ENCODE measurements at regions not wholly inside any gene's neighbourhood (a gene's known extent, or its start where the extent isn't known, plus 50 kb on each side); places are given as distances from the start of the nearest gene placed in this dataset.

- no peak overlapping the region for H3K27ac ChIP-seq (replicated peaks in 1 of 4)
- H3K4me1 ChIP-seq = peaks cover 0 to 43% (median 22%) of the 10 kb centered on the region in 4 donors
- H3K27me3 ChIP-seq = no peaks in the 10 kb centered on the region
- TF ChIP-seq POLR2A (IDR thresholded peaks at IDR 0.05; ENCODE audit: low read depth) (no peak), POLR2AphosphoS5 (IDR thresholded peaks at IDR 0.05) (no peak), EP300 (IDR thresholded peaks at IDR 0.05) (no peak)
- TF ChIP-seq, protein P1, sequence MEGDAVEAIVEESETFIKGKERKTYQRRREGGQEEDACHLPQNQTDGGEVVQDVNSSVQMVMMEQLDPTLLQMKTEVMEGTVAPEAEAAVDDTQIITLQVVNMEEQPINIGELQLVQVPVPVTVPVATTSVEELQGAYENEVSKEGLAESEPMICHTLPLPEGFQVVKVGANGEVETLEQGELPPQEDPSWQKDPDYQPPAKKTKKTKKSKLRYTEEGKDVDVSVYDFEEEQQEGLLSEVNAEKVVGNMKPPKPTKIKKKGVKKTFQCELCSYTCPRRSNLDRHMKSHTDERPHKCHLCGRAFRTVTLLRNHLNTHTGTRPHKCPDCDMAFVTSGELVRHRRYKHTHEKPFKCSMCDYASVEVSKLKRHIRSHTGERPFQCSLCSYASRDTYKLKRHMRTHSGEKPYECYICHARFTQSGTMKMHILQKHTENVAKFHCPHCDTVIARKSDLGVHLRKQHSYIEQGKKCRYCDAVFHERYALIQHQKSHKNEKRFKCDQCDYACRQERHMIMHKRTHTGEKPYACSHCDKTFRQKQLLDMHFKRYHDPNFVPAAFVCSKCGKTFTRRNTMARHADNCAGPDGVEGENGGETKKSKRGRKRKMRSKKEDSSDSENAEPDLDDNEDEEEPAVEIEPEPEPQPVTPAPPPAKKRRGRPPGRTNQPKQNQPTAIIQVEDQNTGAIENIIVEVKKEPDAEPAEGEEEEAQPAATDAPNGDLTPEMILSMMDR (IDR thresholded peaks at IDR 0.05) = no peak
- intact Hi-C loops (cut with DNase I) = no loop called here
- H3K36me3 ChIP-seq = no peaks in the 10 kb centered on the region
- H3K4me3 ChIP-seq = no peak overlapping the region
- peaks cover 0 to 4% (median 0%) of the 10 kb centered on the region in 4 donors for H3K9me3 ChIP-seq
- no peak for DNase-seq (ENCODE audit: extremely low spot score)
Observed at GRCh38 chr2:38216886-38217285, 140.9 kb upstream of the CYP1B1 start.

GRCh38 chr2:38215993-38216392 lies 140.0 kb upstream of the CYP1B1 start:
- DNase-seq (ENCODE audit: extremely low spot score) = no peak
- H3K4me3 ChIP-seq = no peak overlapping the region
- H3K27me3 ChIP-seq = no peaks in the 10 kb centered on the region
- peaks cover 0 to 43% (median 22%) of the 10 kb centered on the region in 4 donors for H3K4me1 ChIP-seq
- intact Hi-C loops (cut with DNase I) = no loop called here
- H3K36me3 ChIP-seq = no peaks in the 10 kb centered on the region
- TF ChIP-seq POLR2AphosphoS5 (IDR thresholded peaks at IDR 0.05) (no peak), POLR2A (IDR thresholded peaks at IDR 0.05; ENCODE audit: low read depth) (no peak), EP300 (IDR thresholded peaks at IDR 0.05) (no peak)
- H3K27ac ChIP-seq (replicated peaks in 1 of 4) = no peak overlapping the region
- peaks cover 0 to 6% (median 0%) of the 10 kb centered on the region in 4 donors for H3K9me3 ChIP-seq

DNA sequence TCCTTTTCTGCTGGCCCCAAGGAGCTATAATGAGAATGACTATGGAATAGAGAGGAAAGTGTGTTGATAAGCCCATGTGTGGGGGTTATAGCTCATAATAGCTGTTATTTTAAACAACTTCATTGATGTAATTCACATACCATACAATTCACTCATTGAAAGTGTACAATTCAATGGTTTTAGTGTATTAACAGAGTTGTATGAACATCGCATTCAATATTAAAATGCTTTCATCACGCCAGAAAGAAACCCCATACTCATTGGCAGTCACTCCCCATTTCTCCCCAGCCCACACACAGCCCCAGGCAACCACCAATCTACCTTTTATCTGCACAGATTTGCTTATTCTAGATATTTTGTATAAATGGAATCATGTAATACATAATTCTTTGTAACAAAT lies 139.6 kb upstream of the CYP1B1 start:
- Histone ChIP-seq H3K9me3 (peaks cover 0 to 6% (median 0%) of the 10 kb centered on the region in 4 donors), H3K27me3 (no peaks in the 10 kb centered on the region), H3K27ac (replicated peaks in 1 of 4) (no peak overlapping the region), H3K4me3 (no peak overlapping the region), H3K4me1 (peaks cover 0 to 43% (median 22%) of the 10 kb centered on the region in 4 donors), H3K36me3 (no peaks in the 10 kb centered on the region)
- intact Hi-C loops (cut with DNase I) = no loop called here
- DNase-seq (ENCODE audit: extremely low spot score) = no peak
- TF ChIP-seq, protein P1 (IDR thresholded peaks at IDR 0.05) = no peak
- TF ChIP-seq POLR2A (IDR thresholded peaks at IDR 0.05; ENCODE audit: low read depth) (no peak), POLR2AphosphoS5 (IDR thresholded peaks at IDR 0.05) (no peak), EP300 (IDR thresholded peaks at IDR 0.05) (no peak)
- 87% methylated on average over 2 of the region's 2 CpGs for WGBS

DNA sequence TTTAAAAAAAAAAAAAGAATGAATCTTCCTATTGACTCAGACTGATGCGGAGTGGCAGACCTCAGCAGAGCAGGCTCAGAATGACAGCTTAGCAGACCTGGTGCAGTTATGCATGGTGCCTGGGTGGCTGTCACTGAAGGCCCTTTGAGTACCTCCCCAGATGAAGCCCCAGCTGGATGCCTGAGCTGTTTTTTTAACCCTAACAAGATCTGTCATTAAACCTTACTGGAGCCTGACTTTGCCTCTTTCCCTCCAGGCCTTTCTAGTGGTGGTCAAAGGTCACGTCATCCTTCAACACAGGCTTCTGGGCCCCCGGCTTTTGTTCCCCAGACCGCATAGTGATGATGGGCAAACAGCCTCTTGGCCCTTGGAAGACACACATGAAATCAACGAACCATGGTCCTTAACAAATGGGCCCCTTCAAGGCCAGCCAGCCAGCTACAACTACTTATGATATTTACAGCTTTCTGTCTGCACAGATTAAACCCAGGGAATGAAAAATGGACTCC lies 138.3 kb upstream of the CYP1B1 start:
- Histone ChIP-seq H3K4me3 (no peak overlapping the region), H3K27ac (replicated peaks in 1 of 4) (no peak overlapping the region), H3K36me3 (no peaks in the 10 kb centered on the region), H3K4me1 (peaks cover 0 to 41% (median 21%) of the 10 kb centered on the region in 4 donors), H3K9me3 (peaks cover 0 to 6% (median 0%) of the 10 kb centered on the region in 4 donors), H3K27me3 (no peaks in the 10 kb centered on the region)
- 68% methylated on average over 5 of the region's 5 CpGs for WGBS
- TF ChIP-seq POLR2A (IDR thresholded peaks at IDR 0.05; ENCODE audit: low read depth) = no peak
- intact Hi-C loops (cut with DNase I) = no loop called here
- no peak for DNase-seq (ENCODE audit: extremely low spot score)

GRCh38 chr2:38213619-38214167 lies 137.7 kb upstream of the CYP1B1 start:
- Histone ChIP-seq H3K4me1 (peaks cover 0 to 36% (median 19%) of the 10 kb centered on the region in 4 donors), H3K27ac (replicated peaks in 1 of 4) (no peak overlapping the region), H3K9me3 (peaks cover 0 to 6% (median 0%) of the 10 kb centered on the region in 4 donors), H3K27me3 (no peaks in the 10 kb centered on the region), H3K36me3 (no peaks in the 10 kb centered on the region), H3K4me3 (no peak overlapping the region)
- TF ChIP-seq POLR2A (IDR thresholded peaks at IDR 0.05; ENCODE audit: low read depth) (no peak), POLR2AphosphoS5 (IDR thresholded peaks at IDR 0.05) (no peak), EP300 (IDR thresholded peaks at IDR 0.05) (no peak)
- TF ChIP-seq, protein P1 (IDR thresholded peaks at IDR 0.05) = no peak
- intact Hi-C loops (cut with DNase I) = no loop called here
- no peak for DNase-seq (ENCODE audit: extremely low spot score)
- WGBS = 73% methylated on average over 4 of the region's 4 CpGs
